RWPE1 (cell line): ENCODE measurements at regions not wholly inside any gene's neighbourhood (a gene's known extent, or its start where the extent isn't known, plus 50 kb on each side); places are given as distances from the start of the nearest gene placed in this dataset.

Experiments
- CTCF ChIA-PET: fragments of 350-600 bp; sonication (Branson Sonifier 250); formaldehyde crosslinking; extraction: SDS; loops from one replicate; lab custom pipeline; 2021; lab: Yijun Ruan, JAX
- POLR2A ChIA-PET: fragments of 400-600 bp; formaldehyde crosslinking; extraction: SDS; loops from one replicate; lab custom pipeline; 2020; ENCODE audit warnings: antibody characterized with exemption; ENCODE audit not compliant: low non-redundant PET; lab: Yijun Ruan, JAX
- DNase-seq: peaks from one replicate; pipeline ENCODE4 v3.0.0; 2012; ENCODE audit warnings: low spot score
- H3K27ac ChIP-seq: fragments of 450-650 bp; 2 replicates; pipeline ENCODE4 v1.5.1; 2017
- TF ChIP-seq, protein P1 (sequence below): fragments of 450-650 bp; conservative IDR thresholded peaks from 2 replicates; pipeline ENCODE4 v1.5.1; 2017; ENCODE audit warnings: low read depth, mild to moderate bottlenecking

DNA sequence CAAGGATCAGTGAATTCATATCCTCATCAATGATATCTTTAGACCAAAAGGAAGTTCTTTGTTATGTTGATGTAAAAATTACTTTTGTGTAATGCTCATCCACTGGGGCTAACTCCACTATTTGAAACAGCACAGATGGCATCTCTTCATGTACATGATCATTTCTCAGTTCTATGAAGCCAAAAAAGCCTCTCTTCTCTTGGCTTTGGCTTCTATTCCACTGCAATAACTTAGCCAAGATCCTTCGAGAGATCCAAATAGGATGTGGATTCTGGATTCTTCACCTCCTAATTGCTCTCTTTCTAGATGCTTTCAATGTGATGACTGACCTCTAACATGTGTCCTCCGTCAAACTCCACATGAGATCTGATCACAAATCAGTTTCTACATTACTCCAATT lies 851.2 kb downstream of the GALC start:
- POLR2A ChIA-PET, result no interaction called here
- no peak for DNase-seq
- CTCF ChIA-PET, result no interaction called here
- no peak overlapping the region for H3K27ac ChIP-seq
- TF ChIP-seq, protein P1, sequence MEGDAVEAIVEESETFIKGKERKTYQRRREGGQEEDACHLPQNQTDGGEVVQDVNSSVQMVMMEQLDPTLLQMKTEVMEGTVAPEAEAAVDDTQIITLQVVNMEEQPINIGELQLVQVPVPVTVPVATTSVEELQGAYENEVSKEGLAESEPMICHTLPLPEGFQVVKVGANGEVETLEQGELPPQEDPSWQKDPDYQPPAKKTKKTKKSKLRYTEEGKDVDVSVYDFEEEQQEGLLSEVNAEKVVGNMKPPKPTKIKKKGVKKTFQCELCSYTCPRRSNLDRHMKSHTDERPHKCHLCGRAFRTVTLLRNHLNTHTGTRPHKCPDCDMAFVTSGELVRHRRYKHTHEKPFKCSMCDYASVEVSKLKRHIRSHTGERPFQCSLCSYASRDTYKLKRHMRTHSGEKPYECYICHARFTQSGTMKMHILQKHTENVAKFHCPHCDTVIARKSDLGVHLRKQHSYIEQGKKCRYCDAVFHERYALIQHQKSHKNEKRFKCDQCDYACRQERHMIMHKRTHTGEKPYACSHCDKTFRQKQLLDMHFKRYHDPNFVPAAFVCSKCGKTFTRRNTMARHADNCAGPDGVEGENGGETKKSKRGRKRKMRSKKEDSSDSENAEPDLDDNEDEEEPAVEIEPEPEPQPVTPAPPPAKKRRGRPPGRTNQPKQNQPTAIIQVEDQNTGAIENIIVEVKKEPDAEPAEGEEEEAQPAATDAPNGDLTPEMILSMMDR, result no peak

DNA sequence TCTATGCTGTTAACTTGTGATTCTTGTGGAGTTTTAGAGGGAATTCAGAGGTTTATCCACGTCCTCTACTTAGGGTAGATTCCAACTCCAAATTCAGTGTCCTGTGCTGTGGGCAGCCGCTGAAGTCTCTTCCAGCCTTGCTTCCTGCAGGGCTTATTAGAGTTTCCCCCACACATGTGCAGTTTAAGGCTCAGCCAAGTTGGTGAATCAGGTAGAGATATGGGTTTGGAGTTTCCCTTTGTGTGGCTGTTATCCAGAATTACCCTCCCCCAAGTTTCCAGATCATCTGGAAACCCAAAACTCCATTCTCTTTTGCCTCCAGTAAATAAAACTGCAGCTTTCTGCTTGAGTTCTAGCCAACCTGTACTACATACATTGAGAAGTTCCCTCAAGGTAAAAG lies 853.7 kb downstream of the GALC start:
- DNase-seq, result no peak
- ChIA-PET POLR2A (no interaction called here), CTCF (no interaction called here)
- TF ChIP-seq, protein P1, result no peak
- H3K27ac ChIP-seq, result no peak overlapping the region

DNA sequence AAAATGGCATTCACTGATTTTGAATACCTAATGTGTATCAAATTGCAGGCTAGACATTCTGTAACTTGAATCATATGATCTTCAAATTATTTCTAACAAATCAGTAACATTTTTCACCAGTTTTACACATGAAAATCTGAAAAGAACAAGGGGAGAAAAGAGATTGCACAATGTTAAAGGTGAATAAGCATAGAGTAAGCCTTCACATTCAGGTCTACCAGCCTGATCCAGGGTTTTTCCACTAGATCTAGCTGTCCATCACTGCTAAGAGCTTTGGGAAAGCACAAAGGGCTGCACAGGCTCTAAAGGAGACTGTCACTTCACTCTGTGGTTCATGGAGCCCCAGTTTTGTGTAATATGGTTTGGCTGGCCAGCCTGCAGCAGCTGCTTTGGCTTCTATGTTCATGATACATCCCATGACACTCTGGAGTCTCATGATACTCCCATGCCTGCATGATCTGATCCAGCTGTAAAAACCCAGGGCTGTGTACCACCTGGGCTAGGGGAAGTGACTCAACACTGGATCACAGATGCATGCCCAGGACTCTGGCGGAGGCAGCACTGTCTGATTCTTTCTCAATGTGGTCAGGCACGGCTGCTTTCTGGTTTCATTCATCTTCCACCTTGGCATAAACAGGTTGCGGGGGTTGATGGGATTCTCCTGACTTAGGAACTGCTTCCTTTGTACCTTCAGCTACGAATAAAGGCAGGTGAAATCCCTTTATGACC lies 859.7 kb downstream of the GALC start:
- CTCF ChIA-PET, result no interaction called here
- TF ChIP-seq, protein P1, result no peak
- POLR2A ChIA-PET, result no interaction called here
- DNase-seq, result peak; percentile 88
- peak overlapping the region; percentile 49; the same call in 1 of the 2 replicates for H3K27ac ChIP-seq

DNA sequence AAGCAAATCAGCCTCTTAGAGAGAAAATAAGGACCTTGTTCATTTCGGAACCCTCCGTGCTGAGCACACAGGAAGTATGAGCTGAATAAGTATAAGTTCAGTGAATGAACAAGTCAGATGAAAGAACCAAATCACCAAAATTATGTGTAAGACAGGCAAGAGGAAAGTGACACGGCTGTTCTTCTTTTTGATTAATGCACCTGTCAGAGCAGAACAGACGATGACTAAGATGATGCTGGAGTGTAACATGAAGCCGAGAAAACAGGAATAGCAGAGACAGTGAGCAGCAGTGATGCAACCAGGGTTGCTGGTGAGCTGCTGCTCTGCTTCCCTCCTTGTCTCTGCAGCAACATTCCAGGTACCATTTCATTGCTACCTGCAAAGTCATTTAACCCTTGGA lies 861.1 kb downstream of the GALC start:
- POLR2A ChIA-PET, result no interaction called here
- peak; percentile 73 for DNase-seq
- CTCF ChIA-PET, result interaction anchor here (0.7 kb wide), 1 partner anchor 19 kb away, joined by 3 read pairs; no protein-coding TSS in a partner anchor
- H3K27ac ChIP-seq, result no peak overlapping the region
- TF ChIP-seq, protein P1, result no peak

DNA sequence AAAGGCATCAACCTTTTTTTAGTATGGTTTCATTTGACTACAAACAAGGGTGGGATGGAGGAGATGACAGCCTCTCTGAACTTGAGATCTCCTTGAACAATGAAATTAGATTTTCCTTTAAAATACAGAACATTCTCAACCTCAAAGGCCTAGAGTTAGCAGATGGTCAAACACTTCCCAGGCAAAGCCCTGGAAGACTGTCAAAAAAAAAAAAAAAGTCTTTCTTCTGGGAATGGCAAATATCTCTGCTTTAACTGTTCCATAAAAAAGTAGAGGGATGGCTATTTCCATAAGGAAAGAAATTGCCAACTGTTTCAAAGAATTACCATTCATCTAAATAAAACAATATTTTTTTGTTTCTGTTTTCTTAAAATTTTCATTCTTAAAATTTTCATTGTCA lies 870.8 kb downstream of the GALC start:
- no peak overlapping the region for H3K27ac ChIP-seq
- TF ChIP-seq, protein P1, result no peak
- CTCF ChIA-PET, result no interaction called here
- POLR2A ChIA-PET, result no interaction called here
- no peak for DNase-seq

DNA sequence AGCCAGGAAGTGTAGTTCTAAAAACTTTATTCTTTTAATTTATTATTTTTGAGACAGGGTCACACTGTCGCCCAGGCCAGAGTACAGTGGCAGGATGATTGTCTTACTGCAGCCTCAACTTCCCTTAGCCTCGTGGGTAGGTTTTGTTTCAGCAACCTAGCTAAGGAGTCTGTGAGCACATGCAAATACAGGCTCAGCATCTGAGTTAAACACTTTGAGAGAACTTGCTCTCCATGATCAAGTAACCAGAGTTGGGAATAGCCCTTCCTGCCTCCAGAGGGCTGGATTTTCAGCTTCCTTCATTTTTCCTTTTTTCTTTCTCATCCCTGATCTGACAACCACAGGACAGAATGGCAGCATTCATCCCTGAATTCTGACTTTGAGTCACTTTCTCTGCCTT lies 871.3 kb downstream of the GALC start:
- TF ChIP-seq, protein P1, result no peak

More for the DNA sequence above, 871.3 kb downstream of the GALC start:
- ChIA-PET POLR2A (no interaction called here), CTCF (no interaction called here)
- no peak overlapping the region for H3K27ac ChIP-seq
- DNase-seq, result no peak
